ENCODE measurements at regions not wholly inside any gene's neighbourhood (a gene's known extent, or its start where the extent isn't known, plus 50 kb on each side); places are given as distances from the start of the nearest gene placed in this dataset.

DNA sequence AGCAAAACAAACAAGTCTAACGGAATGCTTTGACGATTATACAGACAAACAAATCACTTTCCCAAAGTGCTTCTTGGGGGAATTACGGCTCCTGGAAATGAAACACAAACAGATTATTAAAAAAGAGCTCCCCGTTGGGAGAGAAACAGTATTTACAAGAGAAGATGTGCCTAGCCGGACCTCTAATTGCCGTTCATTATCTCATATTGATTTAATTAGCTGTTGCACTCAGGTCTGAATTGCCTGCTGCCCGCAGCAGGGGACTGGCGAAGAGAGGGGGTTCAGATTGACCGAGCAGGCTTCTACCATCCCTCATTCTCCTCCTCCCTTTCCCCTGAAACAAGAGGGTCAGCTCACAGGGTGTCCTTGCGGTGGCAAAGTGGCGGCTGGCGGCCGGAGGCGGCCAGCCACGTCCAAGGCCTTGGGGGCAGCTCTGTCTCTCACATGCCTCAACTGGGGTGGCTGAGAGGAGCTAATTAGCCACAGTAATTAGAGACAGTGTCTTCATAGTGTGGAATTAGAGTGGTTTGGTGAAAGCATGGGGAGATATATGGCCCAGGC is 295.1 kb downstream of the MIAT start:
- no peak for DNase-seq
- Histone ChIP-seq H3K36me3 (ENCODE audit: control insufficient read depth in 4 of 4, insufficient read depth in 4 of 4, low read length in 4 of 4) (no peaks in the 10 kb centered on the region), H3K9me3 (ENCODE audit: control insufficient read depth in 4 of 4, insufficient read depth in 3 of 4, low read length in 3 of 4) (no peaks in the 10 kb centered on the region), H3K27ac (ENCODE audit: low read depth in 1 of 2, low read length in 1 of 2) (no peak overlapping the region), H3K4me1 (ENCODE audit: control insufficient read depth in 5 of 5, insufficient read depth in 5 of 5, low read length in 5 of 5) (peaks cover 0 to 15% (median 0%) of the 10 kb centered on the region in 5 donors), H3K4me3 (no peak overlapping the region), H3K27me3 (ENCODE audit: control insufficient read depth in 3 of 3, insufficient read depth in 3 of 3, low read length in 2 of 3) (peaks cover 4 to 43% (median 35%) of the 10 kb centered on the region in 3 donors), H3K9ac (ENCODE audit: insufficient read depth in 1 of 2, low read length in 2 of 2) (no peak overlapping the region)
- ATAC-seq (ENCODE audit: insufficient read depth, low FRiP score) = no peak
- 18 to 19% methylated on average over 15 of the region's 15 CpGs for WGBS, 2 donors
- TF ChIP-seq, protein P1, sequence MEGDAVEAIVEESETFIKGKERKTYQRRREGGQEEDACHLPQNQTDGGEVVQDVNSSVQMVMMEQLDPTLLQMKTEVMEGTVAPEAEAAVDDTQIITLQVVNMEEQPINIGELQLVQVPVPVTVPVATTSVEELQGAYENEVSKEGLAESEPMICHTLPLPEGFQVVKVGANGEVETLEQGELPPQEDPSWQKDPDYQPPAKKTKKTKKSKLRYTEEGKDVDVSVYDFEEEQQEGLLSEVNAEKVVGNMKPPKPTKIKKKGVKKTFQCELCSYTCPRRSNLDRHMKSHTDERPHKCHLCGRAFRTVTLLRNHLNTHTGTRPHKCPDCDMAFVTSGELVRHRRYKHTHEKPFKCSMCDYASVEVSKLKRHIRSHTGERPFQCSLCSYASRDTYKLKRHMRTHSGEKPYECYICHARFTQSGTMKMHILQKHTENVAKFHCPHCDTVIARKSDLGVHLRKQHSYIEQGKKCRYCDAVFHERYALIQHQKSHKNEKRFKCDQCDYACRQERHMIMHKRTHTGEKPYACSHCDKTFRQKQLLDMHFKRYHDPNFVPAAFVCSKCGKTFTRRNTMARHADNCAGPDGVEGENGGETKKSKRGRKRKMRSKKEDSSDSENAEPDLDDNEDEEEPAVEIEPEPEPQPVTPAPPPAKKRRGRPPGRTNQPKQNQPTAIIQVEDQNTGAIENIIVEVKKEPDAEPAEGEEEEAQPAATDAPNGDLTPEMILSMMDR (IDR thresholded peaks at IDR 0.05; ENCODE audit: control extremely low read depth, extremely low read depth) = no peak

GRCh38 chr22:26953012-26953883 is 295.9 kb downstream of the MIAT start:
- Histone ChIP-seq H3K9ac (ENCODE audit: insufficient read depth in 1 of 2, low read length in 2 of 2) (no peak overlapping the region), H3K27me3 (ENCODE audit: control insufficient read depth in 3 of 3, insufficient read depth in 3 of 3, low read length in 2 of 3) (peaks cover 4 to 45% (median 35%) of the 10 kb centered on the region in 3 donors), H3K4me1 (ENCODE audit: control insufficient read depth in 5 of 5, insufficient read depth in 5 of 5, low read length in 5 of 5) (peaks cover 0 to 15% (median 0%) of the 10 kb centered on the region in 5 donors), H3K36me3 (ENCODE audit: control insufficient read depth in 4 of 4, insufficient read depth in 4 of 4, low read length in 4 of 4) (no peaks in the 10 kb centered on the region), H3K4me3 (no peak overlapping the region), H3K27ac (ENCODE audit: low read depth in 1 of 2, low read length in 1 of 2) (no peak overlapping the region), H3K9me3 (ENCODE audit: control insufficient read depth in 4 of 4, insufficient read depth in 3 of 4, low read length in 3 of 4) (no peaks in the 10 kb centered on the region)
- TF ChIP-seq, protein P1 (IDR thresholded peaks at IDR 0.05; ENCODE audit: control extremely low read depth, extremely low read depth) = no peak
- no peak for ATAC-seq (ENCODE audit: insufficient read depth, low FRiP score)
- 21 to 26% methylated on average over 17 of the region's 17 CpGs for WGBS, 2 donors
- DNase-seq = peak in 1 of 3 donors; percentile 7

DNA sequence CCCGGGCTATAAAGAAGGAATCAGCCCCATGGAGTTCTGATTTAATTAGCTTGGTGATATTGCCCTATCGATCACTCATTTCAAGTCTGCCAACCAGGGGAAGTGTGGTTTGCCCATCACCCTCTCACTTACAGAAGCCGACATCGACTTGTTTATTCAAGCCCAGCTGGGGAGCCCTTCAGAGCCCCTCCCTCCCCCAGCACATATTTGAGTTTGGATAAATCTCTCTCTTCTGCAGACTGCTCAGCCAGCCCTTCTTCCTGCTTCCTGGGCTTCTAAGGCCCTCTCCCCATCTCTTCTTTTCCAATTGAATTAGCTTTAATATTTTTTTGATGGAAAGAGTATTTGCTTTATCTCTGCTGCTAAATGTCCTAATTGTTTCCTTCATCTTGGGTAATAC is 299.0 kb downstream of the MIAT start:
- Histone ChIP-seq H3K4me1 (ENCODE audit: control insufficient read depth in 5 of 5, insufficient read depth in 5 of 5, low read length in 5 of 5) (peaks cover 0 to 15% (median 0%) of the 10 kb centered on the region in 5 donors), H3K9me3 (ENCODE audit: control insufficient read depth in 4 of 4, insufficient read depth in 3 of 4, low read length in 3 of 4) (no peaks in the 10 kb centered on the region), H3K27ac (ENCODE audit: low read depth in 1 of 2, low read length in 1 of 2) (no peak overlapping the region), H3K36me3 (ENCODE audit: control insufficient read depth in 4 of 4, insufficient read depth in 4 of 4, low read length in 4 of 4) (no peaks in the 10 kb centered on the region), H3K9ac (ENCODE audit: insufficient read depth in 1 of 2, low read length in 2 of 2) (no peak overlapping the region), H3K4me3 (no peak overlapping the region), H3K27me3 (ENCODE audit: control insufficient read depth in 3 of 3, insufficient read depth in 3 of 3, low read length in 2 of 3) (peaks cover 4 to 49% (median 35%) of the 10 kb centered on the region in 3 donors)
- DNase-seq (peak; percentile 17 to 43 (median 20)), ATAC-seq (ENCODE audit: insufficient read depth, low FRiP score) (no peak)
- TF ChIP-seq, protein P1 (IDR thresholded peaks at IDR 0.05; ENCODE audit: control extremely low read depth, extremely low read depth) = no peak
- 21 to 33% methylated on average over 4 of the region's 4 CpGs for WGBS, 2 donors

Data from lung (tissue), 11 donors.